GM18520 (cell line): ENCODE measurements at regions not wholly inside any gene's neighbourhood (a gene's known extent, or its start where the extent isn't known, plus 50 kb on each side); places are given as distances from the start of the nearest gene placed in this dataset.
"Not testable (repeated sequence)": the region's sequence is repeated elsewhere in the genome, so short reads cannot be mapped to it uniquely, and the experiment has no call there.

Experiments
- ATAC-seq: cut with Tn5 transposase; IDR thresholded peaks from one replicate; pipeline ENCODE4 v1.9.1; 2021; ENCODE audit not compliant: unreplicated experiment

DNA sequence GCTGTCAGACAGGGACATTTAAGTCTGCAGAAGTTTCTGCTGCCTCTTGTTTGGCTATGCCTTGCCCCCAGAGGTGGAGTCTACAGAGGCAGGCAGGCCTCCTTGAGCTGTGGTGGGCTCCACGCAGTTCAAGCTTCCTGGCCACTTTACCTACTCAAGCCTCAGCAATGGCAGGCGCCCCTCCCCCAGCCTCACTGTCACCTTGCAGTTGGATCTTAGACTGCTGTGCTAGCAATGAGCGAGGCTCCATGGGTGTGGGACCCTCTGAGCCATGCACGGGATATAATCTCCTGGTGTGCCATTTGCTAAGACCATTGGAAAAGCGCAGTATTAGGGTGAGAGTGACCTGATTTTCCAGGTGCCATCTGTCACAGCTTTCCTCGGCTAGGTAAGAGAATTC is 542.7 kb upstream of the SEMA6A start:
- ATAC-seq = not testable (repeated sequence)

DNA sequence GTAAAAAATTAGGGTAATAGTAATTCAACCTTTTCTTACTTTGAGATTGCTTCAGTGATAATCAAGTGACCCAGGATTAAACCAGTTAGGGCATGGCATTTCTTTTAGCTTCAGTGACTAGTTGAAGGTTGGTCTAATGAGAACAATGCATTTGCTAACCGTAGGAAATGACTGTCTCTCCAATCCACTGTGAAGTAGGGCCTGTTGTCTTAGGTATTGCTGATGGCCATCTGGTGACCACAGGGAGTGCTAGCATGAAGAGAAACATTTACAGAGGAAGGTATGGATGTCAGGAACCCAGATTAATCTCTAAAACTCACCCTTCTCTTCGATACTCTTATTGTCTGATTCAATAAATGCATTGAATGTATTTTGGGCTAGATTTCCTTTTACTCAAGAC is 535.9 kb upstream of the SEMA6A start:
- ATAC-seq = no peak

GRCh38 chr5:117107859-117108258 is 533.2 kb upstream of the SEMA6A start:
- peak; percentile 67 for ATAC-seq

GRCh38 chr5:117103703-117104102 is 529.1 kb upstream of the SEMA6A start:
- ATAC-seq = no peak

- ATAC-seq = no peak
These were observed 528.0 kb upstream of the SEMA6A start for GRCh38 chr5:117102591-117102990.

- ATAC-seq = no peak
These were observed 525.6 kb upstream of the SEMA6A start for GRCh38 chr5:117100176-117100575.

DNA sequence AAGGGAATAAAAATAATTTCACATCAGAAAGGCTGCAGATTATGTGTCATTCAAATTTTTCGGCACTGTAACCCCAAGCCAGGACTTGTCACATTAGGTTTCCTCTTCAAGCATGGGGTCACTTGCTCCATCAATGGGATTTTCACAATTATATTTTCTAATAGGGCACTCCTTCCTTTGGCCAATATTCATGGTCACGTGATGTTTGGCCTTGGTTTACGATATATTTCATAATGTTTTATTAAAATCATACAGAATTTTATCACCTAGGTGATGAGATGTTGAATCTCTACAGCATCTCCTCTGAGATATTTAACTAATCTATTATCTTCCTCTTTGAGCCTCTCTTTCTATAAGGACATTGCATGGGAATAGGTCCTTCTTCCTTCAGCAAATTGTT is 523.5 kb upstream of the SEMA6A start:
- ATAC-seq = no peak

GRCh38 chr5:117095346-117096332 is 521.0 kb upstream of the SEMA6A start:
- no peak for ATAC-seq

DNA sequence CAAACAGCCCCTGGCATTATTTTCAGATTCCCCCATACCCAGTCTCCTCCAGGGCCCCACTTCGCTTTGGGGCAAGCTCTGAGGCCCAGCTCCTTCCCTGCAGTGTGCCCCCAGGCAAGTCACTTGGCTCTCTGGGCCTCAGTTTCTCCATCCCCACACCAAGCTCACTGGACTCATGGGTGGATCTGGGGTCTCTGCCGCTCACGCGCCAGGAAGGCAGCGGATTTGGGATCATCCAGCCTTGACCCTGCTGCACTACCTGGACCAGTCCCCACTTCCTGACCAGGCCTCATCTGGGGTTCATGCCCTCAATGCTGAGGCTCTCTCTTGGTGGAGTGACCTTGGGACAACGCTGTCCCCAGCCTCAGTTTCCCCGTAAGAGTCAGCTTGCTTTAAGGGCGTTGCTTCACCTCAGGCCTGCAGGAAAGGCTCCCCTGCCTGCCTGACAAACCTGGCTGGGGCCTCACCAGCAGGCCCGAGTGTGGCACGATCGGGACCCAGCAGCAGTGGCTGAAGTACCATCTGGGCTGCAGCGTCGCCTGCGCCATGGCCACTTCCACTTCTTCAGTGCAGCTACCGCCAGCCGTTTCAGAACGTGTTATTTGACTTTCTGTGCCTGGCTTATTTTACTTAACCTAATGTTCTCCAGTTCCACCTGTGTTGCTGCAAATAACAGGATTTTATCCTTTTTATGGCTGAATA is 519.6 kb upstream of the SEMA6A start:
- ATAC-seq = no peak

DNA sequence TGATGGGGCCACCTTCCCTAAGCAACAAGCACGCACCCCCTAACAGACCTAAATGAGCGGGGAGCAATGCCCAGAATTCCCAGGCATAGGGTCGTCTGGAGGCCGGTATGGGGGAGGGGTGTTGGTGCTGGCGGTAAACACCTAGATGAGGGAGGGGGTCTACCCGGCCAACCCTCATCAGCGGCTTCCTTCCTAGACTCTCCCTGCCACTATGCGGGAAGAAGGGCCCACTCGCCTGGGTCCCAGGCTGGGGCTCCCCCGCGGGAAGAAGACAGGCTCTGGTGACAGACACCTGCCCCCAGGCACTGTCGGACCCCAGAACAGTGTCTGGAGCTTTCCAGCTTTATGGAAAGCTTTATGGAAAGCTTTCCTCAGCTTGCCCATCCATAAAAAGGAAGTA is 519.0 kb upstream of the SEMA6A start:
- no peak for ATAC-seq

- ATAC-seq = no peak
These were observed 514.4 kb upstream of the SEMA6A start for GRCh38 chr5:117089001-117089400.

DNA sequence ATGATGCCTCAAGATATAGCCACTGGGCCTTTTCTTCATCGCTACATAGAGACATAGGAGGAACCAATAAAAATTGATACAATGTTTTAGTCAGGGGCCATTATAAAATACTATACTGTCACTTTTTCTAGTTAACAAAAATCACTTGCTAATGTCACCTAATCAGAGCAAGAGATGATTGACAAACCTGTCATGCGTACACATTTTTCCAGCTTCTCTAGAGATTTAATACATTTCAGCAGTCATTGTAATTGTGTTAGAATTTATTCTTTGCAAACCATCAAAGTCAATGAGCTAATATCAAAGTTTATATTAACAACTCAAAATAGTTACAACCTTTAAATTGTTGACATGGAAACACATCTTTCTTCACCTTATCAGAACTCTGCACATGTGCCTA is 513.6 kb upstream of the SEMA6A start:
- ATAC-seq = no peak

- no peak for ATAC-seq
These were observed 509.4 kb upstream of the SEMA6A start for GRCh38 chr5:117084067-117084466.

- no peak for ATAC-seq
These were observed 508.4 kb upstream of the SEMA6A start for GRCh38 chr5:117082977-117083376.

GRCh38 chr5:117077142-117077541 is 502.5 kb upstream of the SEMA6A start:
- ATAC-seq = no peak

GRCh38 chr5:117072439-117072838 is 497.8 kb upstream of the SEMA6A start:
- no peak for ATAC-seq

DNA sequence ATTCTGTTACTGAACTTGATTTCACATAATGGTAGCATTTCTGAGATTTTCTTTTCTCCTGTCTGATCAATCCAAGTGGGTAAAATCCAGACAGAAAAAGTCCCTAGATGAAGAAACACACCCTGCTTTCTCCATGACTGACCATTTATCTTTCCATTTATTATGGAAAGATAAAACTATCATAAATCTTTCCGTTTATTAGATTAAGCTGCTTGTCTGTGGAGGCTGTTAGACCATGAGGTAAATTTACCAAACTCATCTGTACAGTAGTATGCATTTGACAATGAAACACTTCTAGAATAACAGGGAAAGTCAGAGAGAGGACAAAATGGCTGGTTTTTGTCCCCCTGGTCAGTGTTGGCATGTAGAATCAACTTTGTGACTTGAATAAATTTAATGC is 491.2 kb upstream of the SEMA6A start:
- no peak for ATAC-seq

GRCh38 chr5:117065161-117065560 is 490.5 kb upstream of the SEMA6A start:
- no peak for ATAC-seq

GRCh38 chr5:117060099-117060498 is 485.5 kb upstream of the SEMA6A start:
- no peak for ATAC-seq

DNA sequence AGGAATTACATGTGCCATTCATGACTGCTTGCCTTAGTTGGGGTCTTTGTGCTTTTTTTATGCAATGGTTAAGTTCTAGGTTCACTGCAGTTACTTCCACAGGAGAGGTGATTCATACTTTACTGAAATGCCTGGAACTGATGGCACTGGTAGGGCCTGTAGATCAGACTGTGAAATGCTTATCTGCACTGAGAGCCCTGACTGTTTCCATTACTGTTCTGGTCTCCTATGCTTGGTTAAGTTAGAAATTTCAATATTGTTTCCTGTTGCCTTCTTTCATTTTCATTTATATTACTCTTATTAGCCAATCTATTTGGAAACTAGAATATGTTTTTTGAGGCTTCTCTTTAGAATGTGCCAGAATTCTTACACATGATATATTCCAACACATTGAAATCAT is 484.1 kb upstream of the SEMA6A start:
- ATAC-seq = no peak

GRCh38 chr5:117055517-117055916 is 480.9 kb upstream of the SEMA6A start:
- ATAC-seq = no peak

DNA sequence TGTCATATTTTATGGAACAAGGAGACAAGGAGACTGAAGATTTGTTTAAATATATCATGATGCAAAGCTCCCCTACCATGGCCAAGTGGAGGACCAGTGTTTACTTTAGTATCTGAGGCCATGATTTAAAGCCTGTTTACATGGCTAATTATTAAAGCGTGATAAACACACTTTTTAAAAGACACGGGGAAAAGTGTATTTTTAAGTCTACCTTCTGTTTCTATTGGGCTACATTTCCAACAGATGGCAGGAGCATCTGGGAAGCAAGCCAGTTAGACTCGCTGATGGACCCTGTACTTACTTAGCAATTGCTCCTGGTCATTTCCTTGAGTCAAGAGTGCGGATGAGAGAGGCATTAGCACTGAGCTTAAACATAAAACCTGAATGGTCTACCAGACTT is 480.3 kb upstream of the SEMA6A start:
- ATAC-seq = no peak
